Stimulated activated CD8-positive, alpha-beta memory T cell treated with anti-CD3 and anti-CD28 coated beads, Interleukin-4, amount 100 ng/mL, for 48 hours (primary cell): ENCODE measurements at regions not wholly inside any gene's neighbourhood (a gene's known extent, or its start where the extent isn't known, plus 50 kb on each side); places are given as distances from the start of the nearest gene placed in this dataset.

Experiments used
- DNase-seq: peaks from one replicate; pipeline ENCODE4 v3.0.0-alpha.2; 2020

GRCh38 chr1:56442290-56442877 lies 137.0 kb downstream of the PLPP3 start:
- no peak for DNase-seq

GRCh38 chr1:56441601-56442000 lies 137.8 kb downstream of the PLPP3 start:
- no peak for DNase-seq

- no peak for DNase-seq
These were observed 139.6 kb downstream of the PLPP3 start for GRCh38 chr1:56439610-56440264.

- no peak for DNase-seq
These were observed 140.3 kb downstream of the PLPP3 start for GRCh38 chr1:56438901-56439551.

GRCh38 chr1:56437959-56438358 lies 141.4 kb downstream of the PLPP3 start:
- no peak for DNase-seq

GRCh38 chr1:56436912-56437417 lies 142.4 kb downstream of the PLPP3 start:
- DNase-seq, result no peak

GRCh38 chr1:56436296-56436695 lies 143.1 kb downstream of the PLPP3 start:
- no peak for DNase-seq

- no peak for DNase-seq
These were observed 143.7 kb downstream of the PLPP3 start for GRCh38 chr1:56435434-56436262.

- no peak for DNase-seq
These were observed 144.6 kb downstream of the PLPP3 start for GRCh38 chr1:56434740-56435139.

- DNase-seq, result no peak
These were observed 145.3 kb downstream of the PLPP3 start for GRCh38 chr1:56434025-56434424.

GRCh38 chr1:56433056-56433577 lies 146.2 kb downstream of the PLPP3 start:
- DNase-seq, result no peak

- DNase-seq, result no peak
These were observed 147.0 kb downstream of the PLPP3 start for GRCh38 chr1:56432166-56432971.

GRCh38 chr1:56430141-56430839 lies 149.1 kb downstream of the PLPP3 start:
- no peak for DNase-seq

GRCh38 chr1:56429288-56429687 lies 150.1 kb downstream of the PLPP3 start:
- DNase-seq, result no peak

GRCh38 chr1:56426587-56427381 lies 152.6 kb downstream of the PLPP3 start:
- DNase-seq, result no peak

- DNase-seq, result no peak
These were observed 153.8 kb downstream of the PLPP3 start for GRCh38 chr1:56425494-56426037.

GRCh38 chr1:56424744-56425493 lies 154.4 kb downstream of the PLPP3 start:
- no peak for DNase-seq

GRCh38 chr1:56423716-56424115 lies 155.6 kb downstream of the PLPP3 start:
- no peak for DNase-seq

- DNase-seq, result no peak
These were observed 161.2 kb downstream of the PLPP3 start for GRCh38 chr1:56418151-56418631.
